IMR-90 (cell line): ENCODE measurements at regions not wholly inside any gene's neighbourhood (a gene's known extent, or its start where the extent isn't known, plus 50 kb on each side); places are given as distances from the start of the nearest gene placed in this dataset.

Experiments
- ATAC-seq: fragments of 200-7000 bp; cut with Tn5 transposase; 2 replicates; pipeline ENCODE4 v1.9.1; 2020; ENCODE audit warnings: low read depth, mild to moderate bottlenecking, moderate library complexity
- BruUV-seq: library from RNA; stranded (reverse); fragments of 400-500 nt; replicated peaks from 2 replicates; lab custom pipeline; 2021; lab: Mats Ljungman, UMichigan
- CTCF ChIA-PET: fragments of 300-600 bp; formaldehyde crosslinking; extraction: SDS; loops from one replicate; lab custom pipeline; 2021; ENCODE audit warnings: antibody characterized with exemption; lab: Yijun Ruan, JAX
- POLR2A ChIA-PET: fragments of 300-600 bp; sonication (Branson Sonifier 250); formaldehyde crosslinking; loops from one replicate; lab custom pipeline; 2022; ENCODE audit warnings: antibody characterized with exemption; ENCODE audit not compliant: unreplicated experiment; lab: Charles Lee
- DNase-seq: peaks from one replicate; pipeline ENCODE4 v3.0.0; 2013
- H2AFZ ChIP-seq: replicated peaks from 2 replicates; pipeline ENCODE3; 2013; ENCODE audit warnings: low read length, mild to moderate bottlenecking; ENCODE audit not compliant: poor library complexity
- H2AK5ac ChIP-seq: 2 replicates; pipeline ENCODE4 v1.6.1; 2013; ENCODE audit warnings: low read depth, low read length, inconsistent platforms
- H2AK9ac ChIP-seq: replicated peaks from 2 replicates; pipeline ENCODE3; 2013; ENCODE audit warnings: mild to moderate bottlenecking, low read depth, low read length, moderate library complexity; ENCODE audit not compliant: poor library complexity
- H2BK120ac ChIP-seq: 2 replicates; pipeline ENCODE4 v1.6.1; 2013; ENCODE audit warnings: low read depth, low read length, inconsistent platforms
- H2BK15ac ChIP-seq: 3 replicates; pipeline ENCODE4 v1.6.1; 2013; ENCODE audit warnings: low read depth, low read length, inconsistent platforms
- H2BK20ac ChIP-seq: 2 replicates; pipeline ENCODE4 v1.6.1; 2013; ENCODE audit warnings: low read depth, mild to moderate bottlenecking, inconsistent platforms, low read length, moderate library complexity
- H2BK5ac ChIP-seq: 2 replicates; pipeline ENCODE4 v1.6.1; 2013; ENCODE audit warnings: mild to moderate bottlenecking, low read depth, low read length, inconsistent platforms; ENCODE audit not compliant: poor library complexity, severe bottlenecking
- H3K14ac ChIP-seq: replicated peaks from 2 replicates; pipeline ENCODE4 v1.6.1; 2013; ENCODE audit warnings: low read depth, low read length, inconsistent platforms
- H3K18ac ChIP-seq: 2 replicates; pipeline ENCODE4 v1.6.1; 2013; ENCODE audit warnings: low read depth, low read length, control low read depth
- H3K23ac ChIP-seq: 2 replicates; pipeline ENCODE4 v1.6.1; 2013; ENCODE audit warnings: low read depth, low read length, inconsistent platforms
- H3K27ac ChIP-seq: 2 replicates; pipeline ENCODE4 v1.5.1; 2013; ENCODE audit warnings: mild to moderate bottlenecking, control low read depth, low read length; ENCODE audit not compliant: insufficient read depth
- H3K27me3 ChIP-seq: 2 replicates; pipeline ENCODE4 v1.6.1; 2013; ENCODE audit warnings: low read length; ENCODE audit not compliant: control insufficient read depth, insufficient read depth
- H3K36me3 ChIP-seq: 2 replicates; pipeline ENCODE4 v1.6.1; 2013; ENCODE audit warnings: low read length, mixed read lengths; ENCODE audit not compliant: control insufficient read depth, insufficient read depth
- H3K4ac ChIP-seq: 2 replicates; pipeline ENCODE4 v1.6.1; 2013; ENCODE audit warnings: low read depth, low read length, inconsistent platforms
- H3K4me1 ChIP-seq: 2 replicates; pipeline ENCODE4 v1.6.1; 2013; ENCODE audit warnings: low read length, mixed read lengths; ENCODE audit not compliant: control insufficient read depth, insufficient read depth
- H3K4me2 ChIP-seq: 2 replicates; pipeline ENCODE4 v1.6.1; 2013; ENCODE audit warnings: low read depth, mild to moderate bottlenecking, control low read depth, low read length, moderate library complexity
- H3K4me3 ChIP-seq: 2 replicates; pipeline ENCODE4 v1.5.1; 2013; ENCODE audit warnings: low read depth, mild to moderate bottlenecking, control low read depth, low read length, moderate library complexity; ENCODE audit not compliant: insufficient read depth
- H3K56ac ChIP-seq: 2 replicates; pipeline ENCODE4 v1.6.1; 2013; ENCODE audit warnings: low read length, inconsistent platforms; ENCODE audit not compliant: insufficient read depth; ENCODE audit errors: extremely low read depth
- H3K79me1 ChIP-seq, 2 experiments: 2 replicates each; pipeline ENCODE4 v1.6.1; 2013; ENCODE audit warnings: low read length in 2 of 2, inconsistent platforms in 1 of 2, low read depth in 1 of 2
- H3K9ac ChIP-seq: 2 replicates; pipeline ENCODE4 v1.6.1; 2013; ENCODE audit warnings: low read depth, low read length, control low read depth
- H3K9me1 ChIP-seq: 2 replicates; pipeline ENCODE4 v1.6.1; 2013; ENCODE audit warnings: low read length, inconsistent platforms; ENCODE audit not compliant: insufficient read depth
- H3K9me3 ChIP-seq: 2 replicates; pipeline ENCODE4 v1.6.1; 2013; ENCODE audit warnings: low read length; ENCODE audit not compliant: control insufficient read depth, insufficient read depth
- H4K20me1 ChIP-seq: 2 replicates; pipeline ENCODE4 v1.6.1; 2013; ENCODE audit warnings: low read length, inconsistent platforms; ENCODE audit not compliant: insufficient read depth
- H4K5ac ChIP-seq: 2 replicates; pipeline ENCODE4 v1.6.1; 2013; ENCODE audit warnings: mild to moderate bottlenecking, low read depth, low read length, control low read depth
- H4K8ac ChIP-seq, 2 experiments: 2 replicates each; pipeline ENCODE4 v1.6.1; 2013; ENCODE audit warnings: low read depth in 2 of 2, low read length in 2 of 2, control low read depth in 1 of 2, inconsistent platforms in 1 of 2
- H4K91ac ChIP-seq: 2 replicates; pipeline ENCODE4 v1.6.1; 2013; ENCODE audit warnings: low read depth, low read length, inconsistent platforms; ENCODE audit not compliant: insufficient read depth
- BHLHE40 ChIP-seq: fragments of 150-350 bp; IDR thresholded peaks from 2 replicates; pipeline ENCODE4 v1.6.1; 2016; ENCODE audit warnings: mild to moderate bottlenecking, low read depth, low read length
- CEBPB ChIP-seq: IDR thresholded peaks from 2 replicates; pipeline ENCODE4 v1.6.1; 2012; ENCODE audit warnings: low read depth, low read length, improper control_type of control experiment
- ELK1 ChIP-seq: fragments of 150-350 bp; IDR thresholded peaks from 2 replicates; pipeline ENCODE4 v1.6.1; 2016; ENCODE audit warnings: low read depth, mild to moderate bottlenecking, low read length, moderate library complexity, borderline replicate concordance
- FOS ChIP-seq: fragments of 150-350 bp; IDR thresholded peaks from 2 replicates; pipeline ENCODE4 v1.6.1; 2016; ENCODE audit warnings: low read depth, low read length
- MXI1 ChIP-seq: IDR thresholded peaks from 2 replicates; pipeline ENCODE4 v1.6.1; 2012; ENCODE audit warnings: low read depth, mild to moderate bottlenecking, low read length, moderate library complexity, borderline replicate concordance
- RCOR1 ChIP-seq: IDR thresholded peaks from 2 replicates; pipeline ENCODE4 v1.6.1; 2012; ENCODE audit warnings: mild to moderate bottlenecking, low read length, improper control_type of control experiment; ENCODE audit not compliant: insufficient replicate concordance
- WGBS, 2 experiments: methylation state at CpG; one replicate each; pipeline versions ENCODE4 v1.1.5 to v1.1.7; 2013; ENCODE audit warnings: missing lambda C conversion rate in 2 of 2; ENCODE audit not compliant: insufficient read length in 1 of 2; ENCODE audit errors: extremely low coverage in 2 of 2; 5-methylcytosine and 5-hydroxymethylcytosine counted together
- dilution Hi-C: fragments of 300-500 bp; cut with HindIII; formaldehyde crosslinking; loops from one replicate; pipeline ENCODE4 v1.14.3; 2018; ENCODE audit warnings: low sequenced_read_pairs; ENCODE audit not compliant: unreplicated experiment
- in situ Hi-C: fragments of 300-500 bp; cut with MboI; formaldehyde crosslinking; loops from 3 replicates; pipeline ENCODE4 v1.14.3; 2019; ENCODE audit warnings: low sequenced_read_pairs, inconsistent platforms, mixed read lengths
- intact Hi-C: fragments of 100-400 bp; cut with micrococcal nuclease; formaldehyde crosslinking; loops from 2 replicates; pipeline ENCODE4 v1.10.0; 2022

- H3K56ac ChIP-seq, result no peak overlapping the region
- no TSS peak for BruUV-seq
- WGBS, 2 experiments, result no CpG with 5 or more reads among the region's 2 CpGs
- H2AFZ ChIP-seq, result no peak overlapping the region
- H3K9me3 ChIP-seq, result no peaks in the 10 kb centered on the region
- no peak overlapping the region for H3K23ac ChIP-seq
- dilution Hi-C loops, result no loop called here
- DNase-seq, result no peak
- H2BK20ac ChIP-seq, result no peak overlapping the region
- H2BK15ac ChIP-seq, result no peak overlapping the region
- no peaks in the 10 kb centered on the region for H3K79me1 ChIP-seq
- ATAC-seq, result no peak
- no peak overlapping the region for H2AK5ac ChIP-seq
- no peak overlapping the region for H3K4ac ChIP-seq
- no peak overlapping the region for H4K8ac ChIP-seq
- H3K4me1 ChIP-seq, result no peaks in the 10 kb centered on the region
- no peaks in the 10 kb centered on the region for H4K20me1 ChIP-seq
- H4K91ac ChIP-seq, result no peak overlapping the region
- no peak overlapping the region for H3K18ac ChIP-seq
- no peaks in the 10 kb centered on the region for H3K9me1 ChIP-seq
- no peak overlapping the region for H4K5ac ChIP-seq
- no peaks in the 10 kb centered on the region for H3K36me3 ChIP-seq
- TF ChIP-seq CEBPB (no peak), MXI1 (no peak), BHLHE40 (no peak), RCOR1 (no peak), ELK1 (no peak), FOS (no peak)
- in situ Hi-C loops, result no loop called here
- intact Hi-C loops, result no loop called here
- H2BK5ac ChIP-seq, result no peak overlapping the region
- no peak overlapping the region for H3K27ac ChIP-seq
- POLR2A ChIA-PET, result no interaction called here
- H3K4me2 ChIP-seq, result no peak overlapping the region
- no peak overlapping the region for H2AK9ac ChIP-seq
- CTCF ChIA-PET, result no interaction called here
- no peak overlapping the region for H3K14ac ChIP-seq
- no peak overlapping the region for H2BK120ac ChIP-seq
- H3K9ac ChIP-seq, result no peak overlapping the region
- no peak overlapping the region for H3K4me3 ChIP-seq
- no peaks in the 10 kb centered on the region for H3K27me3 ChIP-seq
These were observed 405.3 kb upstream of the LUZP2 start for GRCh38 chr11:24091594-24091993.
